ENCODE measurements at regions not wholly inside any gene's neighbourhood (a gene's known extent, or its start where the extent isn't known, plus 50 kb on each side); places are given as distances from the start of the nearest gene placed in this dataset.

GRCh38 chr13:26995159-26995558, 176.5 kb downstream of the USP12 start:
- H3K9me3 Mint-ChIP-seq: no peaks in the 10 kb centered on the region
- H3K4me3 Mint-ChIP-seq: no peak overlapping the region
- peaks cover 7% of the 10 kb centered on the region for H3K4me1 Mint-ChIP-seq
- H3K36me3 Mint-ChIP-seq: no peaks in the 10 kb centered on the region
- H3K27ac Mint-ChIP-seq: no peak overlapping the region
- DNase-seq (ENCODE audit: low spot score in 2 of 2) (no peak), ATAC-seq (no peak)

- Mint-ChIP-seq H3K27ac (no peak overlapping the region), H3K4me1 (peaks cover 7% of the 10 kb centered on the region), H3K4me3 (no peak overlapping the region), H3K9me3 (no peaks in the 10 kb centered on the region), H3K36me3 (no peaks in the 10 kb centered on the region)
- DNase-seq (ENCODE audit: low spot score in 2 of 2) (no peak), ATAC-seq (no peak)
These were observed 177.8 kb downstream of the USP12 start for GRCh38 chr13:26993780-26994179.

DNA sequence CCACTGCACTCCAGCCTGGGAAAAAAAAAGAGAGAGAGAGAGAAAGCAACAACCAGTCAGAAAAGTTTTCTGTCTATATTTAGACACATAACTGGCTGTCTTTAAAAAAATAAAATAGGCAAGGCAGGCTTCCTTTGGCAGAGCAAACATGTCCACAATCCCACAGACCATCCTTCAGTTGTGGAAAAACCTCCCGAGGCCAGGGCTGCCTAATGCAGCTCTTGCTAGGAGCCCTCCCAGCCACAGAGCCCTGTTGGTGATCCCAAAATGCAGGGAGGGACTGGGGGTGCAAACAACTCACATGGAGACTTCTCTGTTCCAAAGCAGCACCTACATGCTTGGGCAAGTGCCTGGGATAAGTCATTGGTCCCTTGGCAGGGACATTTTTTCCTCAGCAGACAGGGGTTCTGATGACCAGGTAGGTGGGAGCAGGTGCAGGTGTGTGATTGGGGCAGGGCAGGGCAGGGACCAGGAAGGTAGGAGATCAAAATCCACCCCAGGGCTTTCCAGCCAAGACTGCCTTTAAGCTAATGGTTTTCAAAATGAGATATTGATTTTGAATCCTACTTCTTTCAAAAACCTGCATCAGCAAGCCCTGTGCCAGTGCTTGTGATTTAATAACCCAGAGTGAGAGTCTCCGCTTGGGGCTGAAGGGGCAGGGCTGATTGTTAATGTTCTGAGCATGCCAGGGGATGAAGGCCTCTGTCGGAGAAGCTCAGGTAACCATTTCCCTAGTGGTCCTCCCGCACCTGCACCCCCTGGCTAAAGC, 178.5 kb downstream of the USP12 start:
- H3K4me3 Mint-ChIP-seq: no peak overlapping the region
- peak overlapping the region; percentile 68 for H3K27ac Mint-ChIP-seq
- no peaks in the 10 kb centered on the region for H3K9me3 Mint-ChIP-seq
- DNase-seq (ENCODE audit: low spot score in 2 of 2) (no peak), ATAC-seq (no peak)
- H3K4me1 Mint-ChIP-seq: peaks cover 7% of the 10 kb centered on the region
- H3K36me3 Mint-ChIP-seq: no peaks in the 10 kb centered on the region

DNA sequence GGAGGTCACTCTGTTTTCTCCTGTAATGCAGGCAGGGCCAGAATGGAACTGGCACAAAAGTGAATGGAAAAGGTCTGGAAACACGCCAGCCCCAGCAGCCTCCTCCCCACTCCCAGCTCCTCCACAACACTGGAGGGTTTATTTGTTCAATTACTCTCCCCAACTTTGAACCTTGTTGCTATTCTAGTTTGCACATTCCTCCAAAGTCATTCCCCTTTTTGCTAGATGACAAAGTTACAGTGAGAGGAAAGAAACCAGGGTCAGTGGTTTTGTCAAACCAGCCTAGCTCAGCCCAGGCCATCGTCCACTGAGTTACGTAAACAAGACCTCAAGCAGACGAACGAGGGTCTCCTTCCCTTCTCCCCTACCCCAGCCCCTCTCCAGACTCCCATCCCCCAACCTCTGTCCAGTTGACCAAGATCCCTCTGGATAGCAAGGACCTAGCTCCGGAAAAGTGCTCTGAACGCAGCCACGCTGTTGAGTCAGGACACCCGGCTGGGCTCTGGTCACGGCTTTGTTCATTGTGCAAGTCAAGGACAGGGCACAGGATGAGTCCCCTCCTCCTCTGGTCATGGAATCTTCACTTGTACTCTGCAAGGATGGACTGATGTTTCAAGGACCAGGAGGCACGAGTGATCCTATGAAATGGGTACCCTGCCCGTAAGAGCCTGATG, 180.0 kb downstream of the USP12 start:
- Mint-ChIP-seq H3K27ac (no peak overlapping the region), H3K4me3 (no peak overlapping the region), H3K36me3 (no peaks in the 10 kb centered on the region), H3K9me3 (no peaks in the 10 kb centered on the region), H3K4me1 (no peaks in the 10 kb centered on the region)
- DNase-seq (ENCODE audit: low spot score in 2 of 2) (no peak), ATAC-seq (no peak)

DNA sequence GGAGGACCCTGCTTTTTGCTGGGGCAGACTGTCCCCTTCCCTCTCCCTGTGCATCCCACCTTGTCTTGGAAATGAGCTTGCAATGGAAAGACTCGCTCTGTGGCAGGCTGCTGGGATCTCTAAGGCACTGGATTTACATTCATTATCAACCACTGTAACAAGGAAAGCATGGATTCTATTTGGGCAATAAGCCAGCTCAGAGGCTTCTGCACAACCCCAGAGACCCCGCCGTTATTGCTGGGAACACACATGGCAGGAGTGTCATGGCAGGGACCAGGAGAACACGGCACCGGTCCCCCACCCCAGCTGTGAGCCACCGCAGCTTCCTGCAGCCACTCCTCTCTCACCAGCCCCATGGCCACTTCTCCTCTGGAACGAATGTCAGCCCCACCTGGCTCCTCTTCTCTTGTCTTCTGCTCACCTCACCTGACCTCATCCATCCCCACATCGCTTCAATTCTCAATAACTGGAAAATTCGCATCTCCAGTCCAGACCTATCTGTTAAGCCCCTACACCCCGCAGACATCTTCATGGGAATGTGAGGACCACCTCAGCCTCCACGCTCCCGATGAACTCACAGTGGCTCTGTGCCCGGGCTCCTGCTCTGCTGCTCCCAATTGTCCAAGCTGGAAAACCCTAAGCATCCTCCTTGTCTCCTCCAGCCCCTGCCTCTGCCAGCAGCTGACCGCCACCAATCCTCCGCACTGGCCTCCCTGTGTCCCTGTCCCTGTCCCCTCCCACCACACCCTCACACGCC, 181.5 kb downstream of the USP12 start:
- Mint-ChIP-seq H3K4me1 (no peaks in the 10 kb centered on the region), H3K9me3 (no peaks in the 10 kb centered on the region), H3K4me3 (no peak overlapping the region), H3K27ac (no peak overlapping the region), H3K36me3 (no peaks in the 10 kb centered on the region)
- no peak for DNase-seq (ENCODE audit: low spot score in 2 of 2)
- ATAC-seq: no peak

- ATAC-seq (no peak), DNase-seq (ENCODE audit: low spot score in 2 of 2) (no peak)
- Mint-ChIP-seq H3K9me3 (no peaks in the 10 kb centered on the region), H3K4me1 (no peaks in the 10 kb centered on the region), H3K27ac (peak overlapping the region; percentile 71), H3K4me3 (no peak overlapping the region), H3K36me3 (no peaks in the 10 kb centered on the region)
These were observed 182.2 kb downstream of the USP12 start for GRCh38 chr13:26989261-26989956.

DNA sequence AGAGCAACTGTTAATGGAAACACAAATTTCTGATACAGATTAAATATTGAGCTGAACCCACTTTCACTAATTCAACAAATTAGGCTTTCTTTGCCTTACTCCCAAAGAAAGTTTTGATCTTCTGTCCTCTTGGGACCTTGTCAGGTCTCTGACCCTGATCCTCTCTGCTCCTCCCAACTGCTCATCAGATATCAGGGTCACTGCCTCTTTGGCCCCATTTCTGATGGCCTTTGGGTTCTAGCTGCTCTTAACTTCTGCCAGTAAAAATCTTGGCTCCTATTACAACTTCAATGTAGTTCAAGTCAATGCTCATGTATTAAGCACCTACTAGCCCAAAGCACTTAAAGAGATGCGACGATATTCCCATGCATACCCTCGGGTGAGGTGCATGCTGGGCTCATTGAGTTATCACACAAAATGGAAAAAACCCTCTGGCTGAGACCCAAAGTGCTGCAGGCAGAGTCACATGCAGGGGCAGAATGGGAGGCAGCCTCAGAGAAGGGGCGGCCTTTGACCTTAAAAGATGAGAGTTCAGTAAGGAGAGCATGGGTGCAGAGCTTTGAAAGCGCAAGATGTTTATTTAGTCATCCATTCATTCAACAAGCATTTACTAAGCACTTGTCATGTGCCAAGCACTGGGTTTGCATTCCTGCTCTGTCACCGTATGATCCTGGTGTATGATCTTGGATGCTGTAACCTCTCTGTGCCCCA, 183.4 kb downstream of the USP12 start:
- no peak overlapping the region for H3K27ac Mint-ChIP-seq
- H3K4me1 Mint-ChIP-seq: no peaks in the 10 kb centered on the region
- ATAC-seq: no peak
- H3K9me3 Mint-ChIP-seq: no peaks in the 10 kb centered on the region
- no peak overlapping the region for H3K4me3 Mint-ChIP-seq
- no peaks in the 10 kb centered on the region for H3K36me3 Mint-ChIP-seq
- DNase-seq (ENCODE audit: low spot score in 2 of 2): no peak

DNA sequence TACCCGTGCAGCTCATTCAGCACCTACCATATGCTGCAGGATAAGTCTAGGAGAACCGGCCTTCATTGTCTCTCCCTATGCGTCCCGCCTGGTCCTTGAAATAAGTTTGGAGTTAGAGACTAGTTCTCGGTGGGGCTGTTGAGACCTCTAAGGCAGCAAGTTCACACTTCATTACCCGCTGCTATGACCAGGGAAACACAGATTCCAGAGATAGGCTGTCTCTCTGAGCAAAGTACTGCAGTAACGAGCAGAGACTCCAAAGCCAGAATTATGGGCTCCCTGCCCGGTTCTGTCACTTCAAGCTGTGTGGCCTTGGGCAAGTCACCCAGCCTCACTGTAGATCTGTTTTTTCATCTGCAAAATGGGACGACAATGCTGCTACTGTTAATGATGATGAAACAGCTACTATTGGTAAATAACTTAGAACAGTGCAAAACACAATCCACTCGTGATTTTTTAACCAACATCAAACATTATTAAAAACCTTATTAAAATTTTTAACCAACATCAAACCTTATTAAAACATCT, 184.1 kb downstream of the USP12 start:
- Mint-ChIP-seq H3K27ac (peak overlapping the region; percentile 23), H3K4me3 (no peak overlapping the region), H3K4me1 (no peaks in the 10 kb centered on the region), H3K9me3 (no peaks in the 10 kb centered on the region), H3K36me3 (no peaks in the 10 kb centered on the region)
- DNase-seq (ENCODE audit: low spot score in 2 of 2) (no peak), ATAC-seq (no peak)

- Mint-ChIP-seq H3K36me3 (no peaks in the 10 kb centered on the region), H3K4me3 (no peak overlapping the region), H3K27ac (no peak overlapping the region), H3K9me3 (no peaks in the 10 kb centered on the region), H3K4me1 (no peaks in the 10 kb centered on the region)
- DNase-seq (ENCODE audit: low spot score in 2 of 2) (peak; percentile 50 to 84), ATAC-seq (peak; percentile 87)
These were observed 186.2 kb downstream of the USP12 start for GRCh38 chr13:26985285-26985878.

DNA sequence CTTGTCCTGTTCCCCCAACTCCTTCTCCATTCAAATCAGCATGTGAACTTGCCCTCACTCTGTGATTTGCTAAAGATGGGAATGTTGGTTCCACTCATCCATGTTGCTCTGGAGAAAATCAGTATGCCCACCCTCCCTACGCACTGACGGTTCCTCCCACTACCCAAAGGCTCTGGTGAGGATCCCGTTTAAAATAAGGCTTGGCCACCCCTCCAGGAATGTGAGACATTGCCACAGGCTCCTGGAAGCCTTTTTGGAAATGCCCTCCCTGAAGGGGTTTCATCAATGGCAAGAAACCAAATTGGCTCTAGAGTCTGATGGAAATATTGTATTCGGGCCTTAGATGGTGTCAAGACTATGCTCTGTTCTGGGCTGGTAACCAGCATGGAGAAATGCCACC, 187.3 kb downstream of the USP12 start:
- Mint-ChIP-seq H3K9me3 (no peaks in the 10 kb centered on the region), H3K36me3 (no peaks in the 10 kb centered on the region), H3K4me3 (no peak overlapping the region), H3K27ac (no peak overlapping the region), H3K4me1 (no peaks in the 10 kb centered on the region)
- no peak for DNase-seq (ENCODE audit: low spot score in 2 of 2)
- no peak for ATAC-seq

DNA sequence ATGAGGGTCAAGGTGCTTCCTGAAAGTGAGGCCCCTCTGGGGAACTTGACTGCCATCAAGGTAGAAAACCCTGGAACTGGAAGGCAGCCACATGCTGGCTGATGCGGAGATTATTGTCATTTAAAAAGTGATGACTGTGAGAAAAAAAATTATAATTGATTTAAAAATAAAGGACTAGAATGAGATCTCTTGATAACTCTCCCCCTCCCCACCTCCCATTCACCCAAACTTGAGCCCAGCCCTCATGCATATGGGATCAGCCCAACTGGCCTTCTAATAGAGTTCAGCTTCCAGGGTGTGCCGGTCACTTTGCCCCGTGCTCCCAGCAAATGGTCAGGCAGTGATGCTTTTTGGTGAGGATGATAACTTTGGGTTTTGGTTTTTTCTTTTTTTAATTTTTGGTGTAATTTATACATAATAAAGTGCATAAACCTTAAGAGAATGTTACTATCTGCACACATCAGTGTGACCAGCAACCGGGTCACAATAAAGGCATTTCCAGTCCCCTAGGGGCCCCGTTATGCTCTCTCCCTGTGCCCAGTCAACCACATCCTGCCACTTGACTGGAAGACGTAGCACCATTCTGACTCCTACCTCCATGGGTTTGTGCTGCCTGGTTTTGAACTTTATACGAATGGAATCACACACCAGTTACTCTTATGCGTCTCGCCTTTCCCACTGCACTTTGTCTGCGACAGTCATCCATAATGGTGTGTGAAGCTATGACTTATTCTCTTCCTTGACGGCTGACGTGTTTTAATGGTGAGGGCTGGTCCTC, 187.9 kb downstream of the USP12 start:
- no peak overlapping the region for H3K27ac Mint-ChIP-seq
- H3K4me3 Mint-ChIP-seq: no peak overlapping the region
- H3K4me1 Mint-ChIP-seq: no peaks in the 10 kb centered on the region
- no peaks in the 10 kb centered on the region for H3K36me3 Mint-ChIP-seq
- DNase-seq (ENCODE audit: low spot score in 2 of 2): no peak
- no peaks in the 10 kb centered on the region for H3K9me3 Mint-ChIP-seq
- peak; percentile 41 for ATAC-seq

DNA sequence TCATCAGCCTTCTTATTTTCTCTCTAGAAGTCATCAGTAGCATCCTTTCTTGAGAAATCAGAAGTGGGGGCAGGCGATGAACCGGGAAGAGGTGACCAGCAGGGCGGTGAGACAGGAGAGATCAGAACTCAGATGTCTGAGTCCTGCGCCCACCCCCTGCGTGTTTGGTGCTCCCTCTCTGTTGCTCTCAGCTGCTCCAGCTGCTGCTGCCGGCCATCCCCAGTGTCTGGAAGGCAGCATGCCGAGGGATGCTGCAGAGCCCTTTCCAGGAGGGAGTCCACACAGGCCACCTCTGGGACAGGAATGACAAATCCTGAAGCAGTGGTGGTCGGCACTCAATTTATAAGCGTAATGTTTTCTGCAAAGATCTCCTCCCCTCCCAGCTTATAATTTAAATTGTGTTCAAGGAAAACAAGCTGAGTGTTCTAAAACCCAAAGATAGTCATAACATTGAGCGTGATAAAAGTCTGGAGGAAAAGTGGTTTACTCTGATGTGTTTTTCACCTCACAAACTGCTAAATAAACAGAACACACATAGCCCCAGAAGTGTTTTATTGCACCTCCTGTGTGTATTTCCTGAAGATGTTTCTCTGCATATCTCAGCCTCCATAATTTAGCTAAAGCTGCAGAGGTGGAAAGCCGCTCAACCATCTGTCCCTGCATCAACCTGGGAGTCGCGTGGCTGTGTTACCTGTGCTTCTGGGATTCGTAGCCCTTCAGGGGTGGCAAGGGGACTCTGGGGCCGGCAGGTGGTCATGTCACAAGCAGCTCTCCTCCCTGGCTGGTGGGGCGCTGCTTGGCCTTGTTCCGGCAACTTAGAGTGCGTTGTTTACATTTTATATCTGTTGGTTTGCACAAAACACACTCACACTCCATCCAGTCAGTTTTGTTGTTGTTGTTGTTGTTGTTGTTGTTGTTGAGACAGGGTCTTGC, 191.2 kb downstream of the USP12 start:
- H3K4me3 Mint-ChIP-seq: no peak overlapping the region
- H3K36me3 Mint-ChIP-seq: no peaks in the 10 kb centered on the region
- ATAC-seq: no peak
- no peak overlapping the region for H3K27ac Mint-ChIP-seq
- no peaks in the 10 kb centered on the region for H3K4me1 Mint-ChIP-seq
- H3K9me3 Mint-ChIP-seq: no peaks in the 10 kb centered on the region
- no peak for DNase-seq (ENCODE audit: low spot score in 2 of 2)

- ATAC-seq (peak; percentile 15), DNase-seq (ENCODE audit: low spot score in 2 of 2) (no peak)
- H3K4me1 Mint-ChIP-seq: no peaks in the 10 kb centered on the region
- H3K9me3 Mint-ChIP-seq: no peaks in the 10 kb centered on the region
- no peak overlapping the region for H3K4me3 Mint-ChIP-seq
- H3K36me3 Mint-ChIP-seq: no peaks in the 10 kb centered on the region
- no peak overlapping the region for H3K27ac Mint-ChIP-seq
These were observed 192.3 kb downstream of the USP12 start for GRCh38 chr13:26979334-26979733.

Measured in stimulated activated effector memory CD8-positive, alpha-beta T cell treated with anti-CD3 and anti-CD28 coated beads, Interleukin-12 subunit alpha, Interleukin-12 subunit beta, amount 100 ng/mL, for 72 hours (primary cell).